ENCODE measurements at regions not wholly inside any gene's neighbourhood (a gene's known extent, or its start where the extent isn't known, plus 50 kb on each side); places are given as distances from the start of the nearest gene placed in this dataset.

DNA sequence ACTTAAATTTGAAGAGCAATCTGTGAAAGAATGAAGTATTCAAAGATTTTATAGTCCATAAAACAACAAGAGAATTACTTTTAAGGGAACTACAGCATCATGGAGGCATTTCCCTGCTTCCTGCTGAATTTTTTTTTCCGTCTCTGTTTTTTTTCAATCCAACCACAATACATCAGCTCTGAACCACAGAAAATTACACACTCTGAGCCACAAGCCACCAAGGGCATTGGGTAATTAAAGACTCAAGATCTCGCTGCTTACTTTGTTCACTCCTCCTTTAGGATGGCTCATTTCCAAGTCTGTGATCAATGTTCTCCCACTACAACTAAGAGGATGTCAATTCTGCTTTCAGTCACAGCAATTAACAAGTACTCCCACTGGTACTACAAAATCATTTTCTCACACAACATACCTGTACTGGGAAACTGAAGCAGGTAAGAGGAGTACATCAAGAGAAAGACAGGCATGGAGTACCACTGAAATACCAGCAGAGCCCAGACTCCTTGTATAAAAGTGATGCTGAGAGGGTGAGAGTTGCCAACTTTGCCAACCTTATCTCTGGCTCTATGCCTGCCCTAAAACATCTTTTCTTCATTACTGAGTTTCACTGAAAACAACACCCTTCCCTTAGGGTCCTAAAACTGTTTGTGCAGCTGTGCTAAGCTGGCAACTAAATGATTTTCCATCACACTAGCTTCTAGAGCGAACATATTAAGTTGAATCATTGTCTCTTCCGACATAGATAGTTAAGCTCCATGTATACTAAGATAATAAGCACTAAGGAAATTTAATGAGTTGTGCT lies 105.8 kb upstream of the MAGEB18 start:
- peak in 2 of 3 donors; percentile 4 to 29 for DNase-seq

GRCh38 chrX:26037367-26037766 lies 100.8 kb upstream of the MAGEB18 start:
- DNase-seq, result no peak

DNA sequence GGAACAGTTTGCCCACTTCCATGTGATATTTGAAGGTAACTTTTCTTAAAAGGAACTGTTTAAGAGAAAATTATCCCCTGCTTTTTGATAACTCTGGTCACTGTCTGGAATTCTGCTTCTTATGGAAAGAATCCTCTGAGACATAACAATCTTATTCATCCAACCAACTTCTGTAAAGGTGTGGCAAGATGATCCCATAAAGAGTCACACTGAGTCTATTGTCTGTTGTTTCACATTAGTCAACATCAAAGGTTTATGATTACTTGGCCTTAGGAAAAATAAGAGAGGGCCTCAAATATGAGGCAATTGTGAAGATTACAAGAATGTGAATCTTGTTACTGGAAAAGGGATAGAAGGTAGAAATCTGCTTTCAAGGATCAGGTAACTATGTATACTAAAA lies 88.0 kb upstream of the MAGEB18 start:
- DNase-seq, result no peak

DNA sequence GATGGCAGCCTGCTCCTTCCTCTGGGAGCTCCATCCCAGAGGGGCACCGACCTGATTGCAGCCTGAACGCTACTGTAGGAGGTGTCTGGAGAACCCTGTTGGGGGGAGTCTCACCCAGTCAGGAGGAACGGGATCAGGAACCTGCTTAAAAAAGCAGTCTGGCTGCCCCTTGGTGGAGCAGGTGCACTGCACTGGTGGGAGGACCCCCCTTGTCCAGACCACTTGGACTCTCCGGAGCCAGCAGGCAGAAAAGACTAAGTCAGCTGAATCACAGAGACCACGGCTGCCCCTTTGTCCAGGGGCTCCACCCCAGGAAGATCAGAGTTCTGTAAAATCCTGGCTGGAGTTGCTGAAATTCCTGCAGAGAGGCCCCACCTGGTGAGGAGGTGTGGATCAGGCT lies 67.3 kb upstream of the MAGEB18 start:
- no peak for DNase-seq

GRCh38 chrX:26071618-26072017 lies 66.5 kb upstream of the MAGEB18 start:
- DNase-seq, result no peak

DNA sequence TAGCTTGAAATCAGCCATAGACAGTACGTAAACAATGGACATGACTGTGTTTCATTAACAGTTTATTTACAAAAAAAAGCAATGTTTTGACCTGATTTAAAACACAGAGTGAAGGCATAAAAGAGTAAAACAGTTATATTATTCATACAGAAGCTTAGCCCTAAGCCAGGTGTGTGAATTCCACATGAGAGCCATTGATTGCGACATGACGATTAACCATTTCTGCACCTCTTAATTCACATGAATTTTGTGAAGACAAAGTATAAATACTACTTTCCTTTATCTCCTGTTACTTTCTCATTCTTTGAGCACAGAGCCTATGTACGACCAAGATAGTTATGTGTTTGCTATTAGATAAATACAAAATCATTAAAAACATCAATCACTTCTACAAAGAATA lies 55.0 kb upstream of the MAGEB18 start:
- DNase-seq, result no peak
